NCI-H1436 treated with DMSO at 0.1 percent for 48 hours (cell line): ENCODE measurements at regions not wholly inside any gene's neighbourhood (a gene's known extent, or its start where the extent isn't known, plus 50 kb on each side); places are given as distances from the start of the nearest gene placed in this dataset.
"Not testable (repeated sequence)": the region's sequence is repeated elsewhere in the genome, so short reads cannot be mapped to it uniquely, and the experiment has no call there.

Source experiments
- DNase-seq: peaks from one replicate; lab custom pipeline; 2025; lab: John Stamatoyannopoulos, UW

GRCh38 chr5:161034451-161034850 is 182.4 kb upstream of the ATP10B start:
- no peak for DNase-seq

- no peak for DNase-seq
Measured at GRCh38 chr5:161030229-161030628, 178.2 kb upstream of the ATP10B start.

GRCh38 chr5:161027763-161028162 is 175.8 kb upstream of the ATP10B start:
- DNase-seq = no peak

GRCh38 chr5:161023551-161023950 is 171.5 kb upstream of the ATP10B start:
- DNase-seq = no peak

GRCh38 chr5:161022151-161022550 is 170.1 kb upstream of the ATP10B start:
- DNase-seq = no peak

GRCh38 chr5:161009817-161010216 is 157.8 kb upstream of the ATP10B start:
- DNase-seq = no peak

GRCh38 chr5:161009194-161009593 is 157.2 kb upstream of the ATP10B start:
- DNase-seq = no peak

- DNase-seq = no peak
Measured at GRCh38 chr5:161007879-161008278, 155.9 kb upstream of the ATP10B start.

GRCh38 chr5:161002571-161003074 is 150.6 kb upstream of the ATP10B start:
- no peak for DNase-seq

GRCh38 chr5:161001604-161002003 is 149.6 kb upstream of the ATP10B start:
- DNase-seq = no peak

- DNase-seq = not testable (repeated sequence)
Measured at GRCh38 chr5:161001142-161001541, 149.1 kb upstream of the ATP10B start.

- DNase-seq = no peak
Measured at GRCh38 chr5:160991205-160991604, 139.2 kb upstream of the ATP10B start.

- DNase-seq = no peak
Measured at GRCh38 chr5:160979385-160979784, 127.4 kb upstream of the ATP10B start.

- no peak for DNase-seq
Measured at GRCh38 chr5:160978944-160979343, 126.9 kb upstream of the ATP10B start.

GRCh38 chr5:160976181-160976580 is 124.2 kb upstream of the ATP10B start:
- DNase-seq = no peak

GRCh38 chr5:160970605-160971191 is 118.7 kb upstream of the ATP10B start:
- no peak for DNase-seq

GRCh38 chr5:160969645-160970044 is 117.6 kb upstream of the ATP10B start:
- no peak for DNase-seq

- no peak for DNase-seq
Measured at GRCh38 chr5:160968480-160968879, 116.5 kb upstream of the ATP10B start.

GRCh38 chr5:160966921-160967320 is 114.9 kb upstream of the ATP10B start:
- DNase-seq = no peak

GRCh38 chr5:160961761-160962160 is 109.8 kb upstream of the ATP10B start:
- DNase-seq = no peak

- DNase-seq = no peak
Measured at GRCh38 chr5:160961038-160961437, 109.0 kb upstream of the ATP10B start.

- DNase-seq = no peak
Measured at GRCh38 chr5:160960592-160960991, 108.6 kb upstream of the ATP10B start.

GRCh38 chr5:160959804-160960203 is 107.8 kb upstream of the ATP10B start:
- DNase-seq = no peak

GRCh38 chr5:160957312-160957861 is 105.4 kb upstream of the ATP10B start:
- no peak for DNase-seq
